HCEC 1CT (cell line): ENCODE measurements at regions not wholly inside any gene's neighbourhood (a gene's known extent, or its start where the extent isn't known, plus 50 kb on each side); places are given as distances from the start of the nearest gene placed in this dataset.
A peak's percentile ranks its signal among the peaks of the same experiment; 100 is the strongest.

Experiments
- DNase-seq: peaks from one replicate; pipeline ENCODE4 v3.0.0-alpha.2; 2017

DNA sequence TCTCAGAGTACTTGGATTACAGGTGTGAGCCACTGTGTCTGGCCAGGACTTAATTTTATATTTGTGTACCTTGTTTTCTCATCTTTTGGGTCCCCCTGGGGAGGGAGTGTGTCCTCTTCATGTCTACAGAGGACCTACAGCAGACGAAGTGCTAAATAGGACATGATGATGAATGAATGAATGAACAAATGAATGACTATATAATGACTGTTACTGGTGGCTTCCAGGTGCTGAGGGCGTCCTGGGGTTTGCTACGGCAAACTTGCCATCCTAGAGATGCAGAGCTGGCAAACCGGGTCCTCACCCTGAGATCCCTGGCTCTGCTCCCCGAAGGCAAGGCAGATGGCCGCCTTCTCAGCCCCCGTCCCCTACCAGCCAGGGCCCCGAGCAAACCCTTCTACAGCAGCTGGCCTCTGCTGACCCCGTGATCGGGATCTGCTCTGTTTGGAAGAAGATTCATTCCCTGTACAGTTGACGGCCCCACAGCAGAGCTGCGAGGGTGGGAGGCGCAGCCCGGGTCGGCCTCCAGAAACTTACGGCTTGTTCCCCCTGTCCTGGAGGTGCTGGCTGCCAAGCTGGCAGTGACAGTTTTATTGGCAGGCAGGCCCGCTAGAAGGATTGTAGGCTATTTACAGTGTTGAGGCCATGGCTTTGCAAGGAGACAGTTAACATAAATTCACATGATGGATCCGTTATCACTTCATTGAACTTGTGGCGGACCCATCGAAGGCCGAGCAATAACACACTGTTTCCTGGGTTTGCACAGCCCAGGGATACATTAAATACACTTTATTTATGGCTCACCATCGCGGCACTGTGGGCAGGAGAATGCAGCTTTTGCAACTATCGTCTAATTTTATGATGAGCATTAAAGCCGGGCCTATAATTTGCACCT lies 197.7 kb upstream of the GSE1 start:
- no peak for DNase-seq

GRCh38 chr16:85416228-85417109 lies 196.7 kb upstream of the GSE1 start:
- DNase-seq, result no peak

GRCh38 chr16:85417156-85417860 lies 195.8 kb upstream of the GSE1 start:
- DNase-seq, result no peak

DNA sequence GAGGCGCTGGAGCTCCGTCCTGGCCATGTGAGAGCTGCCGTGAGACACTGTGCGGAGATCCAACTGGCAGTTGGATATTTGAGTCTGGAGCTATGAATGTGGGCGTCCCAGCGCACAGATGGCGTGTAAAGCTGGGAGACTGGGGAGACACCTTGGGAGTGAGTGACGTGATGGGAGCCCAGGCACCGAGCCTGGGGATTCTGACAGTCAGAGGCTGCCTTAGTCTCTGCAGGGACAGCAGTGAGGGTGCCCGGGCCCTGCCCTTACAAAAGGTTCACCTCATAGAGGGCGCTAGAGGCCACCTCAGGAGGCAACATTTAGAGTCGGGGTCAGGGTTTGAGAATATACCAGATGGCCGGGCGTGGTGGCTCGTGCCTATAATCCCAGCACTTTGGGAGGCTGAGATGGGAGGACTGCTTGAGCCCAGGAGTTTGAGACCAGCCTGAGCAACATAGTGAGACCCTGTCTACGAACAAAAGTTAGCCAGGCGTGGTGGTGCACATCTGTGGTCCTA lies 194.1 kb upstream of the GSE1 start:
- no peak for DNase-seq

- no peak for DNase-seq
Observed at GRCh38 chr16:85419503-85420408, 193.4 kb upstream of the GSE1 start.

DNA sequence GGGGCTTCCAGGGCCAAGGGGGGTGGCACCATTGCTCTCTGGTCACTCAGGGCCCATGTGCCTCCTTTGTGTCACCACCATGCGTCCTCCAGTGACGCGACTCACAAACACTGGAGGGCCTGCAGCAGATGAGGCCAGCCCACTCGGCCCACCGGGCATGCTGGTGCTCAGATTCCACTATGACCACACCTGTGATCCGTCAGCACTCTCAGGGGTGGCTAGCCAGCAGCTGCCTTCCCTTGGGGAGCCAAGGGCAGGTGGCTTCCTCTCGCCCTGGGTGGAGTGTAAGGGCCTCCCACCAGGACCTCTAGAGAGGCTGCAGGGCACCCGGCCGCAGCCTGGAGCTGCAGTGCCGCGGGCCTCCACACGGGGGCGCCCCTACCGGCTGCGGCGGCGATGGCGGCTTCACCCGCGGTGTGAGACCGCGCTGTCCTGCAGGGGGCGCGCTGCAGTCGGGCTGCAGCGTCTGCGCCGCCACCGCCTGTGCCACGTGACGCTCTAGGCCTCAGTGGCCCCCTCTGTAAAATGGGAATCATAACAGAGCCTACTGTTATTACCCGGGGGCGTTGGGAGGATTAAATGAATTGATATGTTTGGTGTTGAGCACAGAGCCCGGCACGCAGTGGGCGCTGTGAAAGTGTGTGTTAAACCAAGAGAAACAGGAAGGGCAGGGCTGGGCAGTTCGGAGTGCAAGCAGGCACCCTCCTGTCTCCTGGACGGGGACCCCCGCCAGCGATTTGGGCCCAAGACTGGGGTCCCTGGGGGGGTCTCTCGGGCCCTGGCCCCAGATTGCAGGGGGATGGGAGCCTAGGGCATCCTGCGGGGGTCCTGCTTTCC lies 192.4 kb upstream of the GSE1 start:
- DNase-seq, result peak; percentile 32

DNA sequence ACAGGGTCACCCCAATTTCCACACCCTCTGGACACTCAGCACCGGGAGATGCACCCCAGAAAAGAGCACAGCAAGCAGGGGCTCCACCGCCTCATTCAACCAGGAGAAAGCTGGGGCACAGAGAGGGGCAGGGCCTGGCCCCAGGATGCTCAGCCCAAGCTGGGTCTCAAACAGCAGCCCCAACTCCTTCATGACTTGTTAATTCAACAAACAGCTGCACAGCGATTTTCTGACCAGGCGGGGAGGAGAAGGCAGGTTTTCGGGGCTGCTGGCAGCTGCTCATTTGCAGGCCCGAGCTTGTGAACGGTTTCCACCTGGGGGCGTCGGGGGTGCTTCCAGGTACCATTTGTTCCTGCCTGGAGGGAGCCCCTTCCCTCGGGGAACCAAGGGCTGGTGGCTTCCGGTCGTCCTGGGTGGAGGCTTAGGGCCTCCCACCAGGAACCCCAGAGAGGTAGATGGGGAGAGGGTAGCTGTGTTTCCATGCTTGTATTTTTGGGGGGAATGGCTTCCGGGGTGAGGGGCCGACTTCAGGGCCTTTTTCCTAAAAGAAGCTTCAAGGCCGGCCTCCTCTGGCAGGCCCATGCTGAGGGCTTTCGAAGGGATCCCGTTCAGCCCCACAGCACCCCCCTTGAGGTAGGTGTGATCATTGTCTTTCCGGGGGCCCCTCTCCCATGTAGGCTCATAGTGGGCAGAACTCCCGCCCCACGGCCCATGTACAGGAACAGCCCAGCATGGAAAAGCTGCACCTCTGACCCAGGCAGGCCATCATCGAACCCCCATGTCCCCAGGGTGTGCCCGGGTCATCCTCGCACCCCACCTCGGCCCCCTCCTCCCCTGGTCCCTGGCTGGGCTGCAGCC lies 191.6 kb upstream of the GSE1 start:
- DNase-seq, result no peak

DNA sequence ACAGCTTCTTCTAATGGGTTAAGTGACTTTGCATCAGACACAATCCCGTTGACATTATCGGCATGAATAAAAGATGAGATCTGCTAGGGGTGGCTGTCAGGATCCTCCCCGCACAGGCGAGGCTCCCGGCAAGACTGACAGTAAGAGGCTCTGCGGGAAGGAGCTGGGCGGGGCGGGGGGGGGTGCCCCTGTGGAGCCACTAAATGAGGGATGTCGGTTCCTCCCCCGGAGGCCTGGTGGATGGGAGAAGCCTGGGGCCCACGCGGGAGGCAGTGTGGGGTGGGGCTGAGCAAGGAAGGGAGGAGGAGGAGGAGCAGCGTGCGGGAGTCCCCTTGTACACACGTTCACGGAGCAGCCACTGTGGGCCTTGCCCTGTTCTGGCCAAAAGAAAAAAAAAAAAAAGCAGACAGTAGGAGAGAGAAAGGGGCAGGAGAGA lies 190.9 kb upstream of the GSE1 start:
- no peak for DNase-seq

- DNase-seq, result no peak
Observed at GRCh38 chr16:85422632-85423550, 190.2 kb upstream of the GSE1 start.

GRCh38 chr16:85423631-85424030 lies 189.5 kb upstream of the GSE1 start:
- DNase-seq, result no peak

DNA sequence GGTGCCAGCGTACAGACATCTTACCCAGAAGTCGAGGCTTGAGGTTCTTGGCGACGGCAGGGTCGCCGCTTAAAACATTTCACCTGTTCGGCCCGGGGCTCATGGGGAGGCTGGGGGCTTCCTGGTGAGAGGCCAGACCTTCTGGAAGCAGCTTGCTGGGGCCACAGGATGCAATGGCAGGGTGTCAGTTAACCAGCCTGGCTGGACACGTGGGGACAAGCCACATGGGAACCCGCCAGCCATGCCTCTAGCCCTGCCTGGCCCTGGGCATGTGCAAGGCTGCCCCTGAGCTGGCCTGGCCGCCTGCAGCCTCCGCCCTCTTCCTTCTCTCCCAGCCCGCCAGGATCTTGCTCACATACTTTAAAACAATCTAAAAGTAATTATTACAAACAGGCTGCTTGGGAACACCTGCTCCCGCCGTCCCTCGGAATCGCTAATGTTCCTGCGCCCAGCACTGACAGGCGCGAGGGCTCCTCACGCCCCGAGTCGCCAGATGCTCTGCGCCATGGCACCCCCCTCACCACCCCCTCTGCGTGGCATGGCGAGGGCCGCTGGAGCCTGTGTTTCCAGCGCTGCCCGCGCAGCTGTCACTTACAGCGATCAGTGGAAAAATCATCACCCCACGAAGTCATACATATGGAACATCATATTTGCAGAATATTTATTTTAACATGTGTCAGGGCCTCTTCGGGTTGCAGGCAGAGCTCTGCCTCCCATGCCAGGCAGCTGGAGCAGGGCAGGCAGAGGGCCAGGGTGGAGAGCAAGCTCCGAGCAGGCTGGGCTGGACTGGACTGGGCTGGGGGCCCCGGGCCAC lies 188.7 kb upstream of the GSE1 start:
- no peak for DNase-seq

GRCh38 chr16:85425074-85425662 lies 188.0 kb upstream of the GSE1 start:
- DNase-seq, result no peak

DNA sequence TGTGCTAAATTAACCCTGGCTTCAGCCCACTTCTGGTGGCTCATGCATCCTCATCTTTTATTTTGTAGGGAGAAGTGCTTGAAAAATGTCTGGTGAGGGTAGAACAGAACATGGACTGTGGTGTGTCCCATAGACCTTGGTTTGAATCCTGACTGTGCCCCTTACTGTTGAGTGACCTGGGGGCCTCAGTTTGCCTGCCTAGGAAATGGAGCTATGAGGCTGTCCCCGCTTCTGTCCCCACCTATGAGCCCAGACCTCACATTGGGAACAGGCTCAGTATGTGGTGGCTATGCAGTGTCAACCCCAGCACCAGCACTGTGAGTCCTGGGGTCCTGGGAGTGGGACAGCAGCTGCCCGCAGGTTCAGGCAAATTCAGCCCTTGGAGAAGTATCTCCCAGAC lies 186.3 kb upstream of the GSE1 start:
- no peak for DNase-seq

DNA sequence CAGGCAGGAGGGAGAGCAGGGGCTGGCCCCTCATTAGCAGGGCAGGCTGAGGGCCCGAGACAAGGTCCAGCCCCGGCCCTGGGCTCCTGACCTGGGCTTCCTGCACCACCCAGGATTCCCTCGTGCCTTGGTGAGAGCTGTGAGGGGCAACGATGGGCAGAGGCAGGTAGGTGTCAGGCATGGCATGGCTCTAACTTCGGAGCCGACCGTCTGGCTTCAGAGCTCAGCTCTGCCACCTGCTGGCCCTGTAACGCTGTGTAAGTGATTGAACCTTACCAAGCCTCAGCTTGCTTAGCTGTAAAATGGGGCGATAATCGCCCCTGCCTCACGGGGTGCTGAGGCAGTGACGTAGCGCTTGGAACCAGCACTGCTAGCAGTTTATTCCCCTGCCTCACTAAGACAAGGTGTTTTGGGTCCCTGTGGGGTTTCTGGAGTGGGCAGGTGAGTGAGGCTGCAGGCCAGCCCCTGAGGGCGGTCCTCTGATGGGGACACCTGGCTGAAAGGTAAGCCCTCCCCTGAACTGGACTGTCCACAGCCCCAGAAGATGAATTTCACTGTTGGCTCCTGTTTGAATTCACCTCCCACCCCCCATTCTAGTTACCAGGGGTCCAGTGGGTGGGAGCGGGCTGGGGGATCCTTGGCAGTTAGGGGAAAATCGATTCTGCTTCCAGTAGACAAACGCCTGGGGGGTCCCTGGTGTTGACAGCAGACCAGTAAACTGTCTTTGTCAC lies 184.8 kb upstream of the GSE1 start:
- no peak for DNase-seq

DNA sequence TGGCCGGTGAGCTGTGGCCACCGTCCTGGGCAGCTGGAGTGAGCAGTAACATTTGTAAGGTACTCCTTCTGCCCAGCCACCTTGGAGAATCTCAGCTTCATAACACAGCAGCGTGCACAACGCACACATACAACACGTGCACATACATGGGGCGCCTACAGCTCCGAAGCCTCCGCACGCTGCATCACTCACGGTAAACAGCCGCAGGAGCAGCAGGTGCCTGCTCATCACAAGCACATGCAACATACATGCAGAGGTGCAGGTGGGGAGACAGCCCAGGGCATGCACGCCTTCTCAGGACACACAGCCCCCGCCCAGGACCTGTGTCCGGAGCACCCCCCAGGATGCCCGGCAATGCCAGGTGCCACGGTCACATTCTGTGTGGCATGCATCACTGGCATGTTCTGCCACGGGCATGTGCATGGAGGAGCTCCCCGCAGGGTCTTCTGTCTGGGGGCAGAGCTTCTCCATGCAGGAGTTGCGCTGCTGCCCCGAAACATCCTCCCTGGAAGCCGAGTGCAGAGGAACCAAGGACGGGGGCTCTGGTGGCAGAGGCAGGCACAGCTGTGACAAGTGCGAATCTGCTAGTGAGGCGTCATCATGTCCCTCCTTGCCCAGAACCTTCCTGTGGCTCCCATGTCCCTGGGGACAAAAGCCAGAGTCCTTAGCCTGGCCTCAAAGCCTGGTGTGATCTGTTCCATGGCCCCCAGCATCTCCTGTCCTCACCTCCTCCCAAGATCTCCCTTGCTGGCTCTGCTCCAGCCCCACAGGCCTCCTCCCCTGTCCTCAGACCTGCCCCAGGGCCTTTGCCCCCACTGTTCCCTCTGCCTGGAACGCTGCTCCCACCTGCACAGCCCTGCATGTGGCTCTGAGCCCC lies 184.0 kb upstream of the GSE1 start:
- no peak for DNase-seq
